ENCODE measurements at regions not wholly inside any gene's neighbourhood (a gene's known extent, or its start where the extent isn't known, plus 50 kb on each side); places are given as distances from the start of the nearest gene placed in this dataset.
"Not testable (repeated sequence)": the region's sequence is repeated elsewhere in the genome, so short reads cannot be mapped to it uniquely, and the experiment has no call there.

- H3K27ac ChIP-seq (ENCODE audit: extremely low read length, insufficient read depth, low read length): no peak overlapping the region
- no peak for FAIRE-seq
Measured at GRCh38 chr9:38518826-38519225, 94.6 kb upstream of the IGFBPL1 start.

GRCh38 chr9:38516273-38516672 lies 92.0 kb upstream of the IGFBPL1 start:
- H3K27ac ChIP-seq (ENCODE audit: extremely low read length, insufficient read depth, low read length); in situ Hi-C loops (cut with HindIII; ENCODE audit: extremely low pct_ligation_motif_present, low pct_unique_long_range_greater_than_20kb); H3K27me3 ChIP-seq (ENCODE audit: control insufficient read depth in 1 of 2, insufficient read depth in 2 of 2, low read length in 2 of 2); H4K20me1 ChIP-seq (ENCODE audit: insufficient read depth, low read length); H3K9ac ChIP-seq (ENCODE audit: insufficient read depth, low read depth, low read length); H2AFZ ChIP-seq (ENCODE audit: low read length); ATAC-seq; H3K36me3 ChIP-seq (replicated peaks in 1 of 2; ENCODE audit: control insufficient read depth in 1 of 2, insufficient read depth in 2 of 2, low read length in 2 of 2); H3K4me1 ChIP-seq (ENCODE audit: insufficient read depth, low read length); intact Hi-C loops (cut with micrococcal nuclease; ENCODE audit: unreplicated experiment); POLR2A ChIA-PET; H3K9me3 ChIP-seq (ENCODE audit: low read length); FAIRE-seq; H3K4me2 ChIP-seq (ENCODE audit: low read depth, low read length); CTCF ChIA-PET (ENCODE audit: low intra/inter-chr PET ratio, low total read pairs); H3K4me3 ChIP-seq (replicated peaks in 1 of 3; ENCODE audit: insufficient read depth in 1 of 3, low read depth in 2 of 3, low read length in 3 of 3); BruUV-seq (replicated peaks); H3K79me2 ChIP-seq (ENCODE audit: insufficient read depth, low read length): not testable (repeated sequence)
- 11% methylated on average over 3 of the region's 3 CpGs for WGBS (ENCODE audit: low lambda C conversion rate)
- TF ChIP-seq FOSL2 (CRISPR knock-in tag; IDR thresholded peaks at IDR 0.05): peak; percentile 80
- peak; percentile 34; the same call in 1 of the 2 replicates for TF ChIP-seq ETV5 (CRISPR knock-in tag; IDR thresholded peaks at IDR 0.05; ENCODE audit: borderline replicate concordance)
- TF ChIP-seq MAFF (IDR thresholded peaks at IDR 0.05; ENCODE audit: low read depth, low read length): 0 out of 2 replicates have a peak, but pooled peaks have one; percentile 22
- DNase-seq (ENCODE audit: low spot score): peak; percentile 18

More at GRCh38 chr9:38518826-38519225, 94.6 kb upstream of the IGFBPL1 start:
- TF ChIP-seq ZNF878 (CRISPR knock-in tag; IDR thresholded peaks at IDR 0.05) (no peak), FOXJ3 (CRISPR knock-in tag; IDR thresholded peaks at IDR 0.05; ENCODE audit: borderline replicate concordance) (no peak), ZNF501 (CRISPR knock-in tag; IDR thresholded peaks at IDR 0.05) (no peak), GTF2F1 (IDR thresholded peaks at IDR 0.05; ENCODE audit: low read length) (no peak), BATF2 (CRISPR knock-in tag; IDR thresholded peaks at IDR 0.05) (no peak), SUZ12 (IDR thresholded peaks at IDR 0.05; ENCODE audit: low read depth, low read length) (no peak), TEF (CRISPR knock-in tag; IDR thresholded peaks at IDR 0.05) (no peak)
- ChIA-PET CTCF (ENCODE audit: low intra/inter-chr PET ratio, low total read pairs) (no interaction called here), POLR2A (no interaction called here)
- no peaks in the 10 kb centered on the region for H4K20me1 ChIP-seq (ENCODE audit: insufficient read depth, low read length)
- intact Hi-C loops (cut with micrococcal nuclease; ENCODE audit: unreplicated experiment) (no loop called here), in situ Hi-C loops (cut with HindIII; ENCODE audit: extremely low pct_ligation_motif_present, low pct_unique_long_range_greater_than_20kb) (no loop called here)
- DNase-seq (ENCODE audit: low spot score) (no peak), ATAC-seq (no peak)
- no peak overlapping the region for H2AFZ ChIP-seq (ENCODE audit: low read length)
- no peak overlapping the region for H3K9ac ChIP-seq (ENCODE audit: insufficient read depth, low read depth, low read length)
- BruUV-seq (replicated peaks): no TSS peak
- H3K27me3 ChIP-seq (ENCODE audit: control insufficient read depth in 1 of 2, insufficient read depth in 2 of 2, low read length in 2 of 2): peaks cover 0 to 5% of the 10 kb centered on the region in 2 experiments; a peak in 1 of 5 replicates
- no peaks in the 10 kb centered on the region for H3K9me3 ChIP-seq (ENCODE audit: low read length)
- WGBS (ENCODE audit: low lambda C conversion rate): 7% methylated on average over 3 of the region's 3 CpGs
- H3K4me1 ChIP-seq (ENCODE audit: insufficient read depth, low read length): peaks cover 7% of the 10 kb centered on the region; the same call in 1 of the 2 replicates
- no peaks in the 10 kb centered on the region for H3K36me3 ChIP-seq (replicated peaks in 1 of 2; ENCODE audit: control insufficient read depth in 1 of 2, insufficient read depth in 2 of 2, low read length in 2 of 2)
- no peak overlapping the region for H3K4me2 ChIP-seq (ENCODE audit: low read depth, low read length)
- H3K79me2 ChIP-seq (ENCODE audit: insufficient read depth, low read length): no peaks in the 10 kb centered on the region
- H3K4me3 ChIP-seq (replicated peaks in 1 of 3; ENCODE audit: insufficient read depth in 1 of 3, low read depth in 2 of 3, low read length in 3 of 3): no peak overlapping the region

GRCh38 chr9:38515055-38515454 lies 90.8 kb upstream of the IGFBPL1 start:
- H2AFZ ChIP-seq (ENCODE audit: low read length); BruUV-seq (replicated peaks); FAIRE-seq; H3K36me3 ChIP-seq (replicated peaks in 1 of 2; ENCODE audit: control insufficient read depth in 1 of 2, insufficient read depth in 2 of 2, low read length in 2 of 2); H4K20me1 ChIP-seq (ENCODE audit: insufficient read depth, low read length); in situ Hi-C loops (cut with HindIII; ENCODE audit: extremely low pct_ligation_motif_present, low pct_unique_long_range_greater_than_20kb); H3K27me3 ChIP-seq (ENCODE audit: control insufficient read depth in 1 of 2, insufficient read depth in 2 of 2, low read length in 2 of 2); POLR2A ChIA-PET; H3K4me2 ChIP-seq (ENCODE audit: low read depth, low read length); H3K4me3 ChIP-seq (replicated peaks in 1 of 3; ENCODE audit: insufficient read depth in 1 of 3, low read depth in 2 of 3, low read length in 3 of 3); intact Hi-C loops (cut with micrococcal nuclease; ENCODE audit: unreplicated experiment); ATAC-seq; H3K4me1 ChIP-seq (ENCODE audit: insufficient read depth, low read length); CTCF ChIA-PET (ENCODE audit: low intra/inter-chr PET ratio, low total read pairs); H3K9me3 ChIP-seq (ENCODE audit: low read length); DNase-seq (ENCODE audit: low spot score); H3K9ac ChIP-seq (ENCODE audit: insufficient read depth, low read depth, low read length); H3K27ac ChIP-seq (ENCODE audit: extremely low read length, insufficient read depth, low read length); H3K79me2 ChIP-seq (ENCODE audit: insufficient read depth, low read length): not testable (repeated sequence)
- under 1% methylated on average over 3 of the region's 3 CpGs for WGBS (ENCODE audit: low lambda C conversion rate)

All from HepG2 (cell line).